ENCODE measurements at regions not wholly inside any gene's neighbourhood (a gene's known extent, or its start where the extent isn't known, plus 50 kb on each side); places are given as distances from the start of the nearest gene placed in this dataset.
"Not testable (repeated sequence)": the region's sequence is repeated elsewhere in the genome, so short reads cannot be mapped to it uniquely, and the experiment has no call there.

DNA sequence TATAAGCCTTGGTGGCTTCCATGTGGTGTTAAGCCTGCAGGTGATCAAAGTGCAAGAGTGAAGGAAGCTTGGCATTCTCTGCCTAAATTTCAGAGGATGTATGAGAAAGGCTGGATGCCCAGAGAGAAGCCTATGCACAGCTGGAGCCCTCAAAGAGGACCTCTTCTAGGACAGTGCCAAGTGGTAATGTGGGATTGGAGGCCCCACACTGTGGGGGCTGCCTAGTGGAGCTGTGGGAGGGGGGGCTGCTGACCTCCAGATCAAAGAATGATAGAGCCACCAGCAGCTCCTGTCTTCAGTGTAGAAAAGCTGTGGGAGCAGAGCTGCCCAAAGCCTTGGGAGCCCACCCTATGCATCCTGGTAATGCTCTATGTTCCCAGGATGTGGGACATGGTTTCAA, 1512.7 kb upstream of the TPTE start:
- ATAC-seq (no peak), DNase-seq (ENCODE audit: low spot score) (no peak)
- Mint-ChIP-seq H3K4me1 (ENCODE audit: low read depth in 2 of 2) (no peaks in the 10 kb centered on the region), H3K27ac (no peak overlapping the region), H3K36me3 (peaks cover 11% of the 10 kb centered on the region), H3K4me3 (no peak overlapping the region), H3K9me3 (peaks cover 32% of the 10 kb centered on the region), H3K27me3 (no peaks in the 10 kb centered on the region)

DNA sequence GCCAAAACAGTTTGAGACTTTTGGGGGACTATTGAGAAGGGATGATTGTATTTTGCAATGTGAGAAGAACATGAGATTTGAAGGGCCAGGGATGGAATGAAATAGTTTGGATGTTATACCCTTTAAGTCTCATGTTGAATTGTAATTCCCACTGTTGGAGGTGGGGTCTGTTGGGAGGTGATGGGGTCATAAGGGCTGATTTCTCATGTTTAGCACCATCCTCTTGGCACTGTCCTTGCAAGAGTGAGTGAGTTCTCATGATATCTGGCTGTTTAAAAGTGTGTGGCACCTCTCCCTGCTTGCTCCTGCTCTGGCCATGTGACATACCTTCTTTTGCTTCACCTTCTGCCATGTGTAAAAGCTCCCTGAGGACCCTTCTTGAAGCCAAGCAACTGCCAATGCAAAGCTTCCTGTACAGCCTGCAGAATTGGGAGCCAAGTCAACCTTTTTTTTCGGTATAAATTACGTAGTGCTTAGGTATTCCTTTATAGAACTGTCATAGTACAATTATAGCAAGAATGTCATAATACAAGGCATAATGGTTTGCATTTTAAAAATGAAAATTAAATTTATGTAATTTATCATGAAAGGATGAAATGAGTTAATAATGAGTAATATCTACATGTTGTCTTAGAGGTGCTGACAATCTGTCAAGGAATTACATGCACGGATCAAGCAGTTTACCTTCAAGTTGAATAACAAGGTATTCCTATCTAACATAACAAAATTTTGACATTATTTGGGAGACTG, 1511.9 kb upstream of the TPTE start:
- H3K4me3 Mint-ChIP-seq; H3K4me1 Mint-ChIP-seq (ENCODE audit: low read depth in 2 of 2); ATAC-seq; H3K27ac Mint-ChIP-seq; DNase-seq (ENCODE audit: low spot score); H3K27me3 Mint-ChIP-seq: not testable (repeated sequence)
- peaks cover 11% of the 10 kb centered on the region for H3K36me3 Mint-ChIP-seq
- peaks cover 26% of the 10 kb centered on the region for H3K9me3 Mint-ChIP-seq

DNA sequence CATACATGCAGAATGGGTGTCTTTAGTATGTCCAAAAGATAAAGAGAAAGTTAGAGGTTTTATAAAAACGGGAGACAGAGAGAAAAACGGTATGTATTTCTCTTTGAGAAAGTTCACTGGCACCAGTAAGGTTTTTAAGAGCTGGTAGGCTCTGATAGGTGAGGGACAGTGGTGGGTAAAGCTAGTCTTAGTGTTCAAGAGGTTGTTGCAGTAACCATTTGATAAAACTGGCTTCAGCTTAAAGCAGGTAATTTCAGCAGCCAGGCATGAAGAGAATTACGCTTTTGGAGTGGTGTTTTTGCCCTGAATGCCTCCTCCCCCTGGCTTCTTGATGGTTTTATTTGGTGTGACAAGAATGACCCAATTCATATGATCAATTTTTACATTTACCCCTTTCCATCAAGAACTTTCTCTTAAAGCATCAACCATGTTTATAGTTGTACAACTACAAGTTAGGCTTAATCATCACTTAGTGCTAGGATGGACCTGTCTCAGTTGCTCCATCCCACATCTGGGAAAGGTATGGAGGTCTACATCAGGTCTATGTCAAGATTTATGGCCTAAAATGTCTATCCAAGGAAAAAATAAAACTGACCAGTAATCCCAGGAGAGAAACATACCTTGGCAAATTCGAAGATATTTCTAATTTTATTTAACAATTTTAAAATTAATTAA, 1511.1 kb upstream of the TPTE start:
- not testable (repeated sequence) for H3K27ac Mint-ChIP-seq; DNase-seq (ENCODE audit: low spot score); H3K27me3 Mint-ChIP-seq; H3K4me3 Mint-ChIP-seq; H3K4me1 Mint-ChIP-seq (ENCODE audit: low read depth in 2 of 2); ATAC-seq
- Mint-ChIP-seq H3K9me3 (peaks cover 23% of the 10 kb centered on the region), H3K36me3 (peaks cover 11% of the 10 kb centered on the region)

DNA sequence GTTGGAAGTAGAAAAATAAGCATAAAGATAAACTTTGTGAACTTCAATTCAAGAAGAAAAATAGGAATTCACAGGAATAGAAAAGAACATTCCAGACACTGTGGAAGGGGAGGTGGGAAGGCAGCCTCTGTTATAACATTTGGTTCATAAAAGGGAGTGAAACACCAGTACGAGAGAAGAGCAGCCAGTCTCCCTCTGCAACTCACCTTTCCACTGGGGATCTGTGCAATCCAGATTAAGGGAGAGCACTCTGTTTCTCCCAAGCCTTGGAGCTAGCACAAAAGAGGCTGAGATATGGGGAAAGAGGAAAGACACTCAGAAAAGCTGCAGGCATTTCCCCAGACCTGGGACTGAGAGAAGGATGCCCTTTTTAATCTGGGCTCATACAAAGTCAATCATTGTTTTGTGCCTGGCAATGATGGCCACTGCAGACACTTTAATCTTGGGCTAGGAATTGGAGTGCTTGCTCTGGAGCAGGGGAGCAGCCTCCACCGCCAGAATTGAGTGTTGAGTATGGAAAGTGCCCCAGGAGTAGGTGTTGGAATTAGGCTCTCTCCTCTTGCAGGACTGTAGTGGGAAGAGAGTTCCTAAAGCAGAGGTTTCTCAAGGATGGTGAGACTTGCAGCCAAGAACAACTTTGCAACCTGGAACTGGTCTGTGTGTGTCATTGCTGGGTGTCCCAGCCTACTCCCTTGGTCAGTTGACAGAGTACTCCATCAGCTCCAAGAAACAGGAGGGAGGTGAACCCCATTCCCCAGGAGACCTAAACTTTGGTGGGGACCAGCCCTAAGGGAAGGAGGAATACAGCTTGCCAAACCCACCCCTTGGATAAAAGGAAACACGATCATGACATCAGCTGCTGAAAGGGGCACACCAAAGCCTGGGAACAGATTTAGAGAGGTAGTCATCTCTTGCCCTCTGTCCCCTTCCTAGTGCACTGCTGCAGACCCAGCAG, 1510.2 kb upstream of the TPTE start:
- not testable (repeated sequence) for DNase-seq (ENCODE audit: low spot score); ATAC-seq; H3K4me1 Mint-ChIP-seq (ENCODE audit: low read depth in 2 of 2); H3K27me3 Mint-ChIP-seq; H3K4me3 Mint-ChIP-seq; H3K27ac Mint-ChIP-seq
- Mint-ChIP-seq H3K36me3 (peaks cover 15% of the 10 kb centered on the region), H3K9me3 (peaks cover 23% of the 10 kb centered on the region)

DNA sequence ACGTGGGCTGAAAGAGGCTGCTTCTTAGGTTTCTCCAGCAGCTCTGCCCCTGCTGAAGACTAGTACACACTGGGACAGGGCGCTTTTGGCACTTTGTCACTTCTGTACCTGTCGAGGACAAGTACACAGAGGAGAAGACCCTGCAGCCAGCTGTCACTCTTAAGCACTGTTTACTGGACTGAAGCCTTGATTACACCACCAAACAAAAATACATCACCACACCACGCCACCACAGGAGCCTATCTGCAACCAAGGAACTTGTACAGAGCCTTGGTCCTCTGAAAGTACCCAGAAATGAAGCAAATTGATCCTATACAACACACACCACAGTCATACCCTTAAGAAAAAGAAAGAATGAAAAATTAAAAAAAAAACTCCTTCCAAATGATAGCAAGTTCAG, 1509.5 kb upstream of the TPTE start:
- H3K27me3 Mint-ChIP-seq; H3K4me3 Mint-ChIP-seq; DNase-seq (ENCODE audit: low spot score); H3K4me1 Mint-ChIP-seq (ENCODE audit: low read depth in 2 of 2); ATAC-seq; H3K27ac Mint-ChIP-seq: not testable (repeated sequence)
- Mint-ChIP-seq H3K9me3 (peaks cover 23% of the 10 kb centered on the region), H3K36me3 (peaks cover 15% of the 10 kb centered on the region)

DNA sequence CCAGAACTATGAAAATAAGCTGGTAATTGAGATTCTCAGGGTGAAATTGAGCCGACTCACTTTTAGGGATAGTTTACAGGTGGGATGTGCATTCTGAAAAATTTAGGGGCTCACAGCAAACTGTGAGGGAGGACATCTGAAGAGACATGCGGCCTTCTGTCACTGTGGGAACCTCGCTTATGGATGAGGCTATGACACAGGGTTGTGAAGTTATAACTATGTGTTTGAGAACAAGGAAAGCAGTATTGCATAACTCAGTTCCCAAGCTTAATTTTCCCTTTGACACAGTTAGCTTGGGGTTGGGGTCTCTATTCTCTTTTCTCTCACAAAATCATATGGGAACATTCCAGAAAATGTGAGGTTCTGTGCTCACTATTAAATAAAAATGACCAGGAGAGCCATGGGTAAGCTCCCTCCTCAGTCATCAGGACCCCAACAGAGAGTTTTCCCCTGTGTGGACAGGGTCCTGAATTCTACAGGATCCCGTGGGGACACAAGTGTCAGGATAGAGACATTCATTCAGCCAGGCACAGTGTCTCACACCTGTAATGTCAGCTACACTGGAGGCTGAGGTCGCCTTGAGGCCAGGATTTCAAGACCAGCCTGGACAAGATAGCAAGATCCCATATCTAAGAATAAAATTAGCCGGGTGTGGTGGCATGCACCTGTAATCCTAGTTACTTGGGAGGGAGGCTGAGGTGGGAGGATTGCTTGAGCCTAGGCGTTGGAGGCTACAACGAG, 1507.7 kb upstream of the TPTE start:
- H3K27ac Mint-ChIP-seq; ATAC-seq; DNase-seq (ENCODE audit: low spot score); H3K4me3 Mint-ChIP-seq; H3K4me1 Mint-ChIP-seq (ENCODE audit: low read depth in 2 of 2); H3K27me3 Mint-ChIP-seq: not testable (repeated sequence)
- Mint-ChIP-seq H3K36me3 (peaks cover 15% of the 10 kb centered on the region), H3K9me3 (peaks cover 21% of the 10 kb centered on the region)

DNA sequence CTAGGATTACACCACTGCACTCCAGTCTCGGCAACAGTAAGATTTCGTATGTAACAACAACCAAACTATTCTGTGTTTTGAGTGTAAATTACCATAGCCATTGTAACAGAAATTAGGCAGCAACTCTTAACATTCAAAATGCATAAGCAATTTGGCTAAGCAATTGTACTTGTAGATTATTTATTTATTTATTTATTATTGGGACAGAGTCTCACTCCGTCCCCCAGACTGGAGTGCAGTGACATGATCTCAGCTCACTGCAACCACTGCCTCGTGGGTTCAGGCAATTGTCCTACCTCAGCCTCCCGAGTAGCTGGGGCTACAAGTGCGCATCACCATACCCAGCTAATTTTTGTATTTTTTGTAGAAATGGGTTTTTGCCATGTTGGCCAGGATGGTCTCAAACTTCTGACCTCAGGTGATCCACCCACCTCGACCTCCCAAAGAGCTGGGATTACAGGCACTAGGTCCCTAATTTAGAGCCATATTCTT, 1507.1 kb upstream of the TPTE start:
- H3K27me3 Mint-ChIP-seq; DNase-seq (ENCODE audit: low spot score); H3K4me3 Mint-ChIP-seq; H3K27ac Mint-ChIP-seq; H3K4me1 Mint-ChIP-seq (ENCODE audit: low read depth in 2 of 2); ATAC-seq: not testable (repeated sequence)
- Mint-ChIP-seq H3K9me3 (peaks cover 17% of the 10 kb centered on the region), H3K36me3 (peaks cover 15% of the 10 kb centered on the region)

DNA sequence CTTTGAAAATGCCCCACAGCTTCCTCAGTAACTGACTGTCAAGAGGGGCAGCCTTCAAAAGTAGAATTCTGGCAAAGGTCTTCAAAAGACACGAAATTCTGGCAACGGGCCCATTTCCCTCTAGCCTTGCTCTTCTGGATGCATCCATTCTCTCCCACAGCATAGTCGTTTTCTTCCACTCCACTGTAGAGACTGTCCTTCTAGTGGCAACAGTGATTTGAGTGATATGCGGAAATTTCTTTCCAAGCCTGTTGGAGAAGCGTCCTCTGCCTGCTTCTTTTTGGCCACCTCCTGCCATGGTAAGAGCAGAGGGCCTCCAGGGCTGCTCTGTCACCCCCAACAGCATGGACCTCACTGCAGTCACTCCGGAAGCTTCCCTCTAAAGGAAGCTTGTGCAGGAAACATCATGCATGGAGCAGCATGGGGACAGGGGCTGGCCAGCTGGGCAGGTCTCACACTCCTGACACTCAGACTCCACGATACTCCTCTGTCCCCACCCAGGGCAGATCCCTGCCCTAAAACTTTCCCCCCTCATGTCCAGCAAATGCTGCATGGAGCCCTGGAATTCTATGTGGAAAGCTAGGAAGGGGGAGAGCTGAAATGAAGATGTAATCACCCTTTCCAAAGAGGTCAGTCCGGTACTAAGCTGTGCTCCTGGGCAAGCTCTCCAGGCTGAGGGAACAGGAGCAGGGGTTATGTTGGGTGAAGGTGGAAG, 1505.7 kb upstream of the TPTE start:
- not testable (repeated sequence) for H3K4me3 Mint-ChIP-seq; H3K27ac Mint-ChIP-seq; H3K4me1 Mint-ChIP-seq (ENCODE audit: low read depth in 2 of 2); ATAC-seq; DNase-seq (ENCODE audit: low spot score); H3K27me3 Mint-ChIP-seq
- Mint-ChIP-seq H3K9me3 (peaks cover 17% of the 10 kb centered on the region), H3K36me3 (peaks cover 15% of the 10 kb centered on the region)

DNA sequence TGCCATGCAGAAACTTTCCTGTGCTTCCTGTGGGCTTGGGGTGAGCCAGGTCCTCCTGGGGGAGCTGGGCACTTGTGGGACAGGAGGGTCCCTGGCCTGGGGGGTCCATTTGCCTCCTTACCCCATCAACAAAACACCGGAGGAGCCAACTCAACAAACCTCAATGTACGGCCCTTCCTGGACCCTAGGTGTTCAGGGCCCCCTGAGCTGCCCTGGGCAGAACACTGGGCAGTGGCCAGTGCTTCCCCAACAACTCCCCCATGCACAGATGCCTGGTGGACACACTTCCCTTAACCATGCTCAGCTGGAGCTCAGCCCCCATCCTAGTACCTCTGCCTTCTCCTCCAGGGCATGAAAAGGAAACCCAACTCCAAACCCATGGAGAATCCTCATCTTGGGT, 1504.2 kb upstream of the TPTE start:
- not testable (repeated sequence) for H3K4me1 Mint-ChIP-seq (ENCODE audit: low read depth in 2 of 2); DNase-seq (ENCODE audit: low spot score); H3K27ac Mint-ChIP-seq; ATAC-seq; H3K9me3 Mint-ChIP-seq; H3K4me3 Mint-ChIP-seq; H3K27me3 Mint-ChIP-seq
- peaks cover 12% of the 10 kb centered on the region for H3K36me3 Mint-ChIP-seq

DNA sequence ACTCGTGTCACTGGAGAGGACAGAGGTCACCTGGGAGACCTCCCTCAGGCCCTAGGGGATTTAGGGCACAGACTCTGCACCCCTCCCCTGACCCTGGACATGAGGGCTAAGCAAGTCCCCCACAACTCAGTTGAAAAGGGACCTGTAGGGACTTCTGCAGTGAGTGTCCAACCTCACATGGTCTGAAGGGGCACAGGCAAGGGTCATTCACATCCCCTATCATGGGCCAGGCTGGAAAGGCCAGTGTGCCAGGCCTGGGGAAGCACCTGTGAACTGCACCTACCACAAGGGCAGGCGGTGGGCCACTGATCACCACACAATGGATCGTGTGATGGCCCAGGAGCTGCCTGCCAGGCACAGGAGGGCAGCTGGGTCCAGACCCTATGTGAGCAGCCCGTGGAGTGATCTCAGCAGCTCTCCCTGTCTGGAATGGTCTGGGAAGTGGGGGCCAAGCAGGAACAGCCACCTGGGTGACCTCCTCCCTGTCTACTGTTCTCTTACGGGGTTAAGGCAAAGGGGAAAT, 1502.6 kb upstream of the TPTE start:
- H3K4me3 Mint-ChIP-seq; H3K9me3 Mint-ChIP-seq; H3K36me3 Mint-ChIP-seq; ATAC-seq; H3K27me3 Mint-ChIP-seq; H3K4me1 Mint-ChIP-seq (ENCODE audit: low read depth in 2 of 2); H3K27ac Mint-ChIP-seq; DNase-seq (ENCODE audit: low spot score): not testable (repeated sequence)

DNA sequence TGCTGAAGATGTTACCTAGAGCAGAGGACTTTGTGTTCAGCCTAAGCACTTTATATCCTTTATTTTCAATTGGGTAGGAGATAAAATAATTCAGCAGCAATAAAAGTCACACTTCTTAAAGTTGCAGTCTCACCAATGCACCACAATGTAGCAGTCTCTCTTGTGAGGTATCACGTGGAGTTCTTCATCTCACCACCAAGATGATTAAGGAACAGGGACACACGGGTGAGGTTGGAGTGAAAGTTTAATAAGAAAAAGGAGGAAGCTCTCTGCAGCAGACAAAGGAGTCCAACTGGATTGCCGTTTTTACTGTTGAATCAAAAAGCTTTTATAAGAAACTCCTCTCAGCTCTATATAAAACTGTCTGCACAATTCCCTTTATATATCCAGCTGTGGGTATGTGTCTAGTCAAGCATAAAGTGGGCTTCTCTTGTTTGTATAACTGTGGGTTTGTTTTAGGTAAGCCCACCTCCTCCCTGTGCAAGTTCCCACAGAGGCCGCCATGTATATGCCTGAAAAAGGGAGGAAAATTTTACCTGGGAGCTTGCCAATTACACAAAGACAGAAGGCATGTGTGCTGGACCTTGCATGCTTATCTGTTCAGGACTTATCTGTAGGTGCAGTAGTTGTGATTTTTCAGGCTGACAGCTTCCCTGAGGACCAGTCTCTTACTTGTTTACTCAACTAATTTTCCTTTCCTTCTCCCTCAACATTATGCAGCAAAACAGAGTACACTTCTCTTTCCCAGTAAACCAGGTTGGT, 1497.2 kb upstream of the TPTE start:
- not testable (repeated sequence) for H3K27ac Mint-ChIP-seq; H3K9me3 Mint-ChIP-seq; H3K4me1 Mint-ChIP-seq (ENCODE audit: low read depth in 2 of 2)

More for the DNA sequence above, 1497.2 kb upstream of the TPTE start:
- not testable (repeated sequence) for H3K4me3 Mint-ChIP-seq; H3K36me3 Mint-ChIP-seq; H3K27me3 Mint-ChIP-seq; ATAC-seq; DNase-seq (ENCODE audit: low spot score)

All from natural killer cell treated with Interleukin-12 subunit alpha and Interleukin-12 subunit beta and Interleukin-15 and Interleukin-18, amount 100 ng/mL, for 72 hours (primary cell).